ENCODE measurements at regions not wholly inside any gene's neighbourhood (a gene's known extent, or its start where the extent isn't known, plus 50 kb on each side); places are given as distances from the start of the nearest gene placed in this dataset.

- no peak for TF ChIP-seq CREB1 (IDR thresholded peaks at IDR 0.05; ENCODE audit: low read depth)
- no peak for TF ChIP-seq TEAD4 (IDR thresholded peaks at IDR 0.05)
- no peak for TF ChIP-seq REST (IDR thresholded peaks at IDR 0.05; ENCODE audit: low read depth)
- TF ChIP-seq FOXM1 (IDR thresholded peaks at IDR 0.05; ENCODE audit: borderline replicate concordance, low read depth), result no peak
- no peak for TF ChIP-seq YY1 (IDR thresholded peaks at IDR 0.05; ENCODE audit: low read depth)
These were observed 264.0 kb upstream of the CCL2 start for GRCh38 chr17:33990943-33991706.

- TF ChIP-seq FOXM1 (IDR thresholded peaks at IDR 0.05; ENCODE audit: borderline replicate concordance, low read depth) (no peak), CEBPB (IDR thresholded peaks at IDR 0.05) (no peak), EGR1 (IDR thresholded peaks at IDR 0.05) (no peak), MAX (IDR thresholded peaks at IDR 0.05) (no peak)
These were observed 263.0 kb upstream of the CCL2 start for GRCh38 chr17:33992113-33992512.

GRCh38 chr17:34000639-34001038 is 254.4 kb upstream of the CCL2 start:
- TF ChIP-seq CREB1 (IDR thresholded peaks at IDR 0.05; ENCODE audit: low read depth), result no peak
- TF ChIP-seq REST (IDR thresholded peaks at IDR 0.05; ENCODE audit: low read depth), result no peak
- TF ChIP-seq TAF1 (IDR thresholded peaks at IDR 0.05; ENCODE audit: low read depth), result no peak
- TF ChIP-seq CEBPB (IDR thresholded peaks at IDR 0.05), result no peak

DNA sequence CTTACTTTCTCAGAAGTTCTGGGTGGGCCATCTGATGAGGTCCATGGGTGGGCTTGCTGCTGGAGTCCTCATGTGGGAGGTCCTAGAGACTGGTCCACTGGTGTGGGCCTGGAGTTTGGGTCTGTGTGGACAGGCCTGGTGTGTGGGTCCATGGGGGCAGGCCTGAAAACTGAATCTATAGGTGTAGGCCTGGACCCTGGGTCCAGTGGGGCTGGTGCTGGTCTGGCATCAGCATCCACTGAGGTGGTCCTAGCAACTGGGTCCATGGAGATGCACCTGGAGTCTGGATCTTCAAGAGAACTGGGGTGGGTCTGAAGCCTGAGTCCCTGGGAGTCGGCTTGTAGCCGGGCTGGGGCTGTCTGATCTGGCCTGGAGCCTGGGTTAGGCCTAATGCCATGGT is 253.8 kb upstream of the CCL2 start:
- TF ChIP-seq FOXM1 (IDR thresholded peaks at IDR 0.05; ENCODE audit: borderline replicate concordance, low read depth), result no peak
- TF ChIP-seq CEBPB (IDR thresholded peaks at IDR 0.05), result no peak
- TF ChIP-seq REST (IDR thresholded peaks at IDR 0.05; ENCODE audit: low read depth), result no peak
- TF ChIP-seq RAD21 (IDR thresholded peaks at IDR 0.05; ENCODE audit: low read depth), result no peak
- no peak for TF ChIP-seq TAF1 (IDR thresholded peaks at IDR 0.05; ENCODE audit: low read depth)
- TF ChIP-seq YY1 (IDR thresholded peaks at IDR 0.05; ENCODE audit: low read depth), result no peak

DNA sequence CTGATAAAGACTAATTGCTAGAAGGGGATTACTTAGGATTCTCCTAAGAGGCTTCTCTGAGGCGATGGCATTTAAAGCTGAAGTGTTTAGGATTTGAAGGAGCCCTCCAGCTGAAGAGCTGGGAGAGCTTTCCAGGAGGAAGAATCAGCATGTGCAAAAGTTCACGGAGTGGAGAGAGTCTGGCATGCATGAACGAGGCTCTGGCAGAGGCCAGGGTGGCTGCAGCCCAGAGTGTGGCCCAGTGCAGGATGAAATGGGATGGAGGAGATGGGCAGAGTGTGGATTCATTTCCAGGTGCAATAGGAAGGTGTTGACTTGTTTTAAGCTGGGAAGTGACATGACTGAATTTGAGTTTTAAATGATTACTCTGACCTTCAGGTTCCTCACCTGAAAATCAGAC is 249.0 kb upstream of the CCL2 start:
- TF ChIP-seq MAX (IDR thresholded peaks at IDR 0.05) (no peak), ZBTB7A (IDR thresholded peaks at IDR 0.05; ENCODE audit: low read depth) (no peak), CREB1 (IDR thresholded peaks at IDR 0.05; ENCODE audit: low read depth) (no peak), CEBPB (IDR thresholded peaks at IDR 0.05) (no peak), RAD21 (IDR thresholded peaks at IDR 0.05; ENCODE audit: low read depth) (no peak)

GRCh38 chr17:34008125-34008524 is 247.0 kb upstream of the CCL2 start:
- no peak for TF ChIP-seq CEBPB (IDR thresholded peaks at IDR 0.05)
- no peak for TF ChIP-seq RAD21 (IDR thresholded peaks at IDR 0.05; ENCODE audit: low read depth)
- no peak for TF ChIP-seq FOXM1 (IDR thresholded peaks at IDR 0.05; ENCODE audit: borderline replicate concordance, low read depth)
- no peak for TF ChIP-seq USF1 (IDR thresholded peaks at IDR 0.05)
- no peak for TF ChIP-seq ZBTB7A (IDR thresholded peaks at IDR 0.05; ENCODE audit: low read depth)
- no peak for TF ChIP-seq CREB1 (IDR thresholded peaks at IDR 0.05; ENCODE audit: low read depth)
- TF ChIP-seq TCF12 (IDR thresholded peaks at IDR 0.05; ENCODE audit: low read depth), result no peak
- TF ChIP-seq REST (IDR thresholded peaks at IDR 0.05; ENCODE audit: low read depth), result no peak
- TF ChIP-seq TEAD4 (IDR thresholded peaks at IDR 0.05), result no peak
- no peak for TF ChIP-seq EGR1 (IDR thresholded peaks at IDR 0.05)
- TF ChIP-seq NFIC (IDR thresholded peaks at IDR 0.05), result no peak
- TF ChIP-seq EP300 (IDR thresholded peaks at IDR 0.05; ENCODE audit: borderline replicate concordance), result no peak
- TF ChIP-seq TAF1 (IDR thresholded peaks at IDR 0.05; ENCODE audit: low read depth), result no peak
- no peak for TF ChIP-seq YY1 (IDR thresholded peaks at IDR 0.05; ENCODE audit: low read depth)
- no peak for TF ChIP-seq MAX (IDR thresholded peaks at IDR 0.05)

Measured in Ishikawa (cell line).